ENCODE measurements at regions not wholly inside any gene's neighbourhood (a gene's known extent, or its start where the extent isn't known, plus 50 kb on each side); places are given as distances from the start of the nearest gene placed in this dataset.

- H3K4me3 ChIP-seq (ENCODE audit: low read depth in 1 of 2, low read length in 2 of 2), result no peak overlapping the region
- no peaks in the 10 kb centered on the region for H3K27me3 ChIP-seq (ENCODE audit: low read depth, low read length)
- no peaks in the 10 kb centered on the region for H3K36me3 ChIP-seq (ENCODE audit: control insufficient read depth in 1 of 2, insufficient read depth in 2 of 2, low read length in 2 of 2)
- H3K9me3 ChIP-seq (ENCODE audit: control insufficient read depth in 1 of 2, low read length in 2 of 2), result no peaks in the 10 kb centered on the region
- H3K4me1 ChIP-seq (ENCODE audit: control insufficient read depth in 1 of 2, insufficient read depth in 2 of 2, low read length in 2 of 2), result peaks cover 0 to 6% of the 10 kb centered on the region in 2 donors
- peak overlapping the region; percentile 81 for H3K27ac ChIP-seq (ENCODE audit: low read length)
Measured at GRCh38 chr14:51547701-51548100, 104.0 kb upstream of the FRMD6 start.

GRCh38 chr14:51548187-51548586, 103.5 kb upstream of the FRMD6 start:
- no peaks in the 10 kb centered on the region for H3K27me3 ChIP-seq (ENCODE audit: low read depth, low read length)
- H3K36me3 ChIP-seq (ENCODE audit: control insufficient read depth in 1 of 2, insufficient read depth in 2 of 2, low read length in 2 of 2), result no peaks in the 10 kb centered on the region
- H3K4me1 ChIP-seq (ENCODE audit: control insufficient read depth in 1 of 2, insufficient read depth in 2 of 2, low read length in 2 of 2), result peaks cover 0 to 6% of the 10 kb centered on the region in 2 donors
- peak overlapping the region; percentile 81 for H3K27ac ChIP-seq (ENCODE audit: low read length)
- H3K4me3 ChIP-seq (ENCODE audit: low read depth in 1 of 2, low read length in 2 of 2), result no peak overlapping the region
- no peaks in the 10 kb centered on the region for H3K9me3 ChIP-seq (ENCODE audit: control insufficient read depth in 1 of 2, low read length in 2 of 2)

GRCh38 chr14:51550636-51551035, 101.1 kb upstream of the FRMD6 start:
- no peaks in the 10 kb centered on the region for H3K27me3 ChIP-seq (ENCODE audit: low read depth, low read length)
- H3K27ac ChIP-seq (ENCODE audit: low read length), result no peak overlapping the region
- no peak overlapping the region for H3K4me3 ChIP-seq (ENCODE audit: low read depth in 1 of 2, low read length in 2 of 2)
- no peaks in the 10 kb centered on the region for H3K9me3 ChIP-seq (ENCODE audit: control insufficient read depth in 1 of 2, low read length in 2 of 2)
- H3K4me1 ChIP-seq (ENCODE audit: control insufficient read depth in 1 of 2, insufficient read depth in 2 of 2, low read length in 2 of 2), result peaks cover 0 to under 1% of the 10 kb centered on the region in 2 donors
- H3K36me3 ChIP-seq (ENCODE audit: control insufficient read depth in 1 of 2, insufficient read depth in 2 of 2, low read length in 2 of 2), result no peaks in the 10 kb centered on the region

GRCh38 chr14:51552275-51552674, 99.4 kb upstream of the FRMD6 start:
- no peaks in the 10 kb centered on the region for H3K36me3 ChIP-seq (ENCODE audit: control insufficient read depth in 1 of 2, insufficient read depth in 2 of 2, low read length in 2 of 2)
- no peaks in the 10 kb centered on the region for H3K9me3 ChIP-seq (ENCODE audit: control insufficient read depth in 1 of 2, low read length in 2 of 2)
- H3K27me3 ChIP-seq (ENCODE audit: low read depth, low read length), result no peaks in the 10 kb centered on the region
- H3K4me1 ChIP-seq (ENCODE audit: control insufficient read depth in 1 of 2, insufficient read depth in 2 of 2, low read length in 2 of 2), result no peaks in the 10 kb centered on the region
- H3K4me3 ChIP-seq (ENCODE audit: low read depth in 1 of 2, low read length in 2 of 2), result no peak overlapping the region
- H3K27ac ChIP-seq (ENCODE audit: low read length), result no peak overlapping the region

GRCh38 chr14:51552768-51553404, 98.8 kb upstream of the FRMD6 start:
- Histone ChIP-seq H3K27me3 (ENCODE audit: low read depth, low read length) (no peaks in the 10 kb centered on the region), H3K4me3 (ENCODE audit: low read depth in 1 of 2, low read length in 2 of 2) (no peak overlapping the region), H3K27ac (ENCODE audit: low read length) (no peak overlapping the region), H3K36me3 (ENCODE audit: control insufficient read depth in 1 of 2, insufficient read depth in 2 of 2, low read length in 2 of 2) (no peaks in the 10 kb centered on the region), H3K4me1 (ENCODE audit: control insufficient read depth in 1 of 2, insufficient read depth in 2 of 2, low read length in 2 of 2) (no peaks in the 10 kb centered on the region), H3K9me3 (ENCODE audit: control insufficient read depth in 1 of 2, low read length in 2 of 2) (no peaks in the 10 kb centered on the region)

GRCh38 chr14:51554339-51554920, 97.3 kb upstream of the FRMD6 start:
- Histone ChIP-seq H3K4me1 (ENCODE audit: control insufficient read depth in 1 of 2, insufficient read depth in 2 of 2, low read length in 2 of 2) (no peaks in the 10 kb centered on the region), H3K36me3 (ENCODE audit: control insufficient read depth in 1 of 2, insufficient read depth in 2 of 2, low read length in 2 of 2) (no peaks in the 10 kb centered on the region), H3K27ac (ENCODE audit: low read length) (no peak overlapping the region), H3K4me3 (ENCODE audit: low read depth in 1 of 2, low read length in 2 of 2) (no peak overlapping the region), H3K9me3 (ENCODE audit: control insufficient read depth in 1 of 2, low read length in 2 of 2) (no peaks in the 10 kb centered on the region), H3K27me3 (ENCODE audit: low read depth, low read length) (no peaks in the 10 kb centered on the region)

- Histone ChIP-seq H3K4me3 (ENCODE audit: low read depth in 1 of 2, low read length in 2 of 2) (no peak overlapping the region), H3K9me3 (ENCODE audit: control insufficient read depth in 1 of 2, low read length in 2 of 2) (no peaks in the 10 kb centered on the region), H3K4me1 (ENCODE audit: control insufficient read depth in 1 of 2, insufficient read depth in 2 of 2, low read length in 2 of 2) (no peaks in the 10 kb centered on the region), H3K36me3 (ENCODE audit: control insufficient read depth in 1 of 2, insufficient read depth in 2 of 2, low read length in 2 of 2) (no peaks in the 10 kb centered on the region), H3K27me3 (ENCODE audit: low read depth, low read length) (no peaks in the 10 kb centered on the region), H3K27ac (ENCODE audit: low read length) (no peak overlapping the region)
Measured at GRCh38 chr14:51554953-51555352, 96.8 kb upstream of the FRMD6 start.

GRCh38 chr14:51561141-51561540, 90.6 kb upstream of the FRMD6 start:
- Histone ChIP-seq H3K27me3 (ENCODE audit: low read depth, low read length) (no peaks in the 10 kb centered on the region), H3K9me3 (ENCODE audit: control insufficient read depth in 1 of 2, low read length in 2 of 2) (no peaks in the 10 kb centered on the region), H3K36me3 (ENCODE audit: control insufficient read depth in 1 of 2, insufficient read depth in 2 of 2, low read length in 2 of 2) (no peaks in the 10 kb centered on the region), H3K27ac (ENCODE audit: low read length) (no peak overlapping the region), H3K4me1 (ENCODE audit: control insufficient read depth in 1 of 2, insufficient read depth in 2 of 2, low read length in 2 of 2) (no peaks in the 10 kb centered on the region), H3K4me3 (ENCODE audit: low read depth in 1 of 2, low read length in 2 of 2) (no peak overlapping the region)

GRCh38 chr14:51562816-51563215, 88.9 kb upstream of the FRMD6 start:
- H3K27me3 ChIP-seq (ENCODE audit: low read depth, low read length), result no peaks in the 10 kb centered on the region
- no peak overlapping the region for H3K4me3 ChIP-seq (ENCODE audit: low read depth in 1 of 2, low read length in 2 of 2)
- no peaks in the 10 kb centered on the region for H3K9me3 ChIP-seq (ENCODE audit: control insufficient read depth in 1 of 2, low read length in 2 of 2)
- no peaks in the 10 kb centered on the region for H3K4me1 ChIP-seq (ENCODE audit: control insufficient read depth in 1 of 2, insufficient read depth in 2 of 2, low read length in 2 of 2)
- no peak overlapping the region for H3K27ac ChIP-seq (ENCODE audit: low read length)
- H3K36me3 ChIP-seq (ENCODE audit: control insufficient read depth in 1 of 2, insufficient read depth in 2 of 2, low read length in 2 of 2), result no peaks in the 10 kb centered on the region

- H3K27ac ChIP-seq (ENCODE audit: low read length), result no peak overlapping the region
- H3K4me3 ChIP-seq (ENCODE audit: low read depth in 1 of 2, low read length in 2 of 2), result no peak overlapping the region
Measured at GRCh38 chr14:51563560-51563959, 88.2 kb upstream of the FRMD6 start.

GRCh38 chr14:51564460-51564859, 87.2 kb upstream of the FRMD6 start:
- no peak overlapping the region for H3K27ac ChIP-seq (ENCODE audit: low read length)
- no peaks in the 10 kb centered on the region for H3K9me3 ChIP-seq (ENCODE audit: control insufficient read depth in 1 of 2, low read length in 2 of 2)
- no peaks in the 10 kb centered on the region for H3K36me3 ChIP-seq (ENCODE audit: control insufficient read depth in 1 of 2, insufficient read depth in 2 of 2, low read length in 2 of 2)
- H3K4me3 ChIP-seq (ENCODE audit: low read depth in 1 of 2, low read length in 2 of 2), result no peak overlapping the region
- H3K4me1 ChIP-seq (ENCODE audit: control insufficient read depth in 1 of 2, insufficient read depth in 2 of 2, low read length in 2 of 2), result no peaks in the 10 kb centered on the region
- H3K27me3 ChIP-seq (ENCODE audit: low read depth, low read length), result no peaks in the 10 kb centered on the region

More at GRCh38 chr14:51563560-51563959, 88.2 kb upstream of the FRMD6 start:
- no peaks in the 10 kb centered on the region for H3K4me1 ChIP-seq (ENCODE audit: control insufficient read depth in 1 of 2, insufficient read depth in 2 of 2, low read length in 2 of 2)
- H3K36me3 ChIP-seq (ENCODE audit: control insufficient read depth in 1 of 2, insufficient read depth in 2 of 2, low read length in 2 of 2), result no peaks in the 10 kb centered on the region
- no peaks in the 10 kb centered on the region for H3K27me3 ChIP-seq (ENCODE audit: low read depth, low read length)
- no peaks in the 10 kb centered on the region for H3K9me3 ChIP-seq (ENCODE audit: control insufficient read depth in 1 of 2, low read length in 2 of 2)
